ENCODE measurements at regions not wholly inside any gene's neighbourhood (a gene's known extent, or its start where the extent isn't known, plus 50 kb on each side); places are given as distances from the start of the nearest gene placed in this dataset.

DNA sequence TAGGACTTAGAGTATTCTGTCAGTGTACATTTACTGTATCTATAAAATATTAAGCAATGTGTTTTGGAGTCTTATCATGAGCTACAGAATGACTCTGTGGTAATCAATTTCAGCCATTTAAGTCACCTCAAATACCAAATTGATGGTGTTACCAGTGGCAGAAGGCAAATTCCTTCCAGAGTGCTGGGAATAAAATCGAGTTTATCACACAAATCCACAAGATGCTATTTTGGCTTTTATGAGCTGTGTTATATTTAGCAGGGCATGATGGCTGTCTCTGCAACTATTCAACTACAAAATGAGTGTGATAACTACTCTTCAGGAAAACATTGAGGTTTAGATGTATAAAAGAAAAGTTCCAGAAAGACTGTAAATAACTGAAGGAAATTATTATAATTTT is 78.2 kb downstream of the AREG start:
- no peak for TF ChIP-seq POLR2A (IDR thresholded peaks at IDR 0.05)
- TF ChIP-seq, protein P1, sequence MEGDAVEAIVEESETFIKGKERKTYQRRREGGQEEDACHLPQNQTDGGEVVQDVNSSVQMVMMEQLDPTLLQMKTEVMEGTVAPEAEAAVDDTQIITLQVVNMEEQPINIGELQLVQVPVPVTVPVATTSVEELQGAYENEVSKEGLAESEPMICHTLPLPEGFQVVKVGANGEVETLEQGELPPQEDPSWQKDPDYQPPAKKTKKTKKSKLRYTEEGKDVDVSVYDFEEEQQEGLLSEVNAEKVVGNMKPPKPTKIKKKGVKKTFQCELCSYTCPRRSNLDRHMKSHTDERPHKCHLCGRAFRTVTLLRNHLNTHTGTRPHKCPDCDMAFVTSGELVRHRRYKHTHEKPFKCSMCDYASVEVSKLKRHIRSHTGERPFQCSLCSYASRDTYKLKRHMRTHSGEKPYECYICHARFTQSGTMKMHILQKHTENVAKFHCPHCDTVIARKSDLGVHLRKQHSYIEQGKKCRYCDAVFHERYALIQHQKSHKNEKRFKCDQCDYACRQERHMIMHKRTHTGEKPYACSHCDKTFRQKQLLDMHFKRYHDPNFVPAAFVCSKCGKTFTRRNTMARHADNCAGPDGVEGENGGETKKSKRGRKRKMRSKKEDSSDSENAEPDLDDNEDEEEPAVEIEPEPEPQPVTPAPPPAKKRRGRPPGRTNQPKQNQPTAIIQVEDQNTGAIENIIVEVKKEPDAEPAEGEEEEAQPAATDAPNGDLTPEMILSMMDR (IDR thresholded peaks at IDR 0.05), result no peak
